GM21717 (cell line): ENCODE measurements at regions not wholly inside any gene's neighbourhood (a gene's known extent, or its start where the extent isn't known, plus 50 kb on each side); places are given as distances from the start of the nearest gene placed in this dataset.
"Not testable (repeated sequence)": the region's sequence is repeated elsewhere in the genome, so short reads cannot be mapped to it uniquely, and the experiment has no call there.

ENCODE experiments used
- ATAC-seq: cut with Tn5 transposase; IDR thresholded peaks from one replicate; pipeline ENCODE4 v1.9.1; 2021; ENCODE audit warnings: mild to moderate bottlenecking, moderate library complexity; ENCODE audit not compliant: unreplicated experiment

DNA sequence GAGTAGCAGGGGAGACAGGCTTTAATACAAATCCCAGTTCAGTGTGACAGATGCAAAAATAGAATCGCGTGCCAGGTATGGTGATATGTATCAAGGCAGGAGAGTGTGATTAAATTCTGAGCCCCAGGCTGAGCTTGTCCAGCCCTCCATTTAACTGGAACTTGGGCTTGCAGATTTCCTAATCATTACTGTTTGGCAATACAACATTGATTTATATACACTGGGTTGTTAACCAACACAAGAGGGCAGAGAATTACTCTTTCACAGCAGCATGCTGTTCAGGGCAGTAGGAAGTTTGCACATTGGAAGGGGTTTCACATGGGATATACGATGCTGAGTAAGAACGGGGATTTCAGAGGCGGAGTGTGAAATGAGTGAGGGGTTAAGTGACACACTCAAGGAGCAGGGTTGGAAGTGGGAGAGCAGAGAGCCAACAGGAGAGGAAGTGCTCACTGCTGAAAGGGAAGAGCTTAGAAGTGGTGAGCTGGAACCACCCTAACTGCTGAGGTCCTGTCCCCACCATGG, 70.8 kb upstream of the ATXN1 start:
- ATAC-seq, result no peak

DNA sequence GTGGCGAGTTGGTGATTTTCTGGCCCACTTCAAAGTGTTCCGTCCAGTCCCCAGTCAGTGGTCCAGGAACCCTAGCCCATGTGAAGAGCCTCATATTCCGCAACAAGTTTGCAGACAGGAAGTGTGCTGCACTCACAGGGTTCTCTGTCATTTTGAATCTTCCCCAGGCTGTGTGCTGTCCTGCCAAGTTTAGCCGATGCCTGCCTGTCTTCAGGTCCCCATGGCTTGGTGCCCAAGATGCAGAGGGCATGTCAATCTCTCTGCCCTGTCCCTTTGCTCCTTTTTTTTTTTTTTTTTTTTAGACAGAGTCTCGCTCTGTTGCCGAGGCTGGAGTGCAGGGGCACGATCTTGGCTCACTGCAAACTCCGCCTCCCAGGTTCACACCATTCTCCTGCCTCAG, 69.9 kb upstream of the ATXN1 start:
- no peak for ATAC-seq

DNA sequence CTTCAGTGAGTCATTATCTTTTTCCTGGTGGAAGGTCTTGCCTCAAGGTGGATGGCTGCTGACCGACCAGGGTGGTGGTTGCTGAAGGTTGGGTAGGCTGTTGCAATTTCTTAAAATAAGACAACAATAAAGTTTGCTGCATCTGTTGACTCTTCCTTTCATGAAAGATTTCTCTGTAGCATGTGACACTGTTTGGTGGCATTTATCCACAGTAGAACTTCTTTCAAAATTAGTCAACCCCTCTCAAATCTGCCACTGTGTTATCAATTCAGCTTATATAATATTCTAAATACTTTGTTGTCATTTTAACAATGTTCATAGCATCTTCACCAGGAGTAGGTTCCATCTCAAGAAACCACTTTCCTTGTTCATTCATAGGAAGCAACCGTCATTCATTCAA, 66.8 kb upstream of the ATXN1 start:
- no peak for ATAC-seq

DNA sequence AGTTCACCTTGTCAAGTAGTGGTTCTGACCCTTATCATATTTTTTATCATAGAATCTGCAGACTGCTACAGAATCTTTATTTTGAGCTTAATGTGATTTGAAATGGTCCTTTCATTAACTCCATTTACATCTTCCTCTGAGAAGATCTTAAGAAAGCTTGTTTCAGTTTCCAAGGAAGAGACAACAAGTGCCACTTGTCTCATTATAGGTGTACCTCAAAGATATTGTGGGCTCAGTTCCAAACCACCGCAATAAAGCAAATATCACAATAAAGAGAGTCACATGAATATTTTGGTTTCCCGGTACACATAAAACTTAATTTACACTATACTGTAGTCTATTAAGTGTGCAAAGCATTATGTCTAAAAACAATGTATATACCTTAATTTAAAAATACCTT, 66.4 kb upstream of the ATXN1 start:
- no peak for ATAC-seq

DNA sequence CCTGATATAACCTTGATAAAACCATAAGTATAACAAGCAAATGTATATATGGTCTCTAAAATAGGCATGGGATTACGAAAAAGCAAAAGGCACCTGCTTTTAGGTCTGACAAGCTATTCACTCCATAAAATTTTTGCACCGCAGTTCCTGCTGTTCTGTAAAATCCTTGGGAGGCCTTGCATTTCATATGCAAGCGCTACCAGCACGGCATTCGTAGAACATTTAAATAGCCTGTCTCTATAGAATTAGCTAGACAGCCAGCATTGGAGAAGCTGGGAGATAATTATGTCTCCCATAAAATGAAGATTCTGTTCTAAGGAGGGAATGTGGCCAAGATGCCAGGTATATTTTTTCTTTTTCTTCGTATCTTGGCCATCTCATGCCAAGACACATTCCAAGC, 64.5 kb upstream of the ATXN1 start:
- no peak for ATAC-seq

DNA sequence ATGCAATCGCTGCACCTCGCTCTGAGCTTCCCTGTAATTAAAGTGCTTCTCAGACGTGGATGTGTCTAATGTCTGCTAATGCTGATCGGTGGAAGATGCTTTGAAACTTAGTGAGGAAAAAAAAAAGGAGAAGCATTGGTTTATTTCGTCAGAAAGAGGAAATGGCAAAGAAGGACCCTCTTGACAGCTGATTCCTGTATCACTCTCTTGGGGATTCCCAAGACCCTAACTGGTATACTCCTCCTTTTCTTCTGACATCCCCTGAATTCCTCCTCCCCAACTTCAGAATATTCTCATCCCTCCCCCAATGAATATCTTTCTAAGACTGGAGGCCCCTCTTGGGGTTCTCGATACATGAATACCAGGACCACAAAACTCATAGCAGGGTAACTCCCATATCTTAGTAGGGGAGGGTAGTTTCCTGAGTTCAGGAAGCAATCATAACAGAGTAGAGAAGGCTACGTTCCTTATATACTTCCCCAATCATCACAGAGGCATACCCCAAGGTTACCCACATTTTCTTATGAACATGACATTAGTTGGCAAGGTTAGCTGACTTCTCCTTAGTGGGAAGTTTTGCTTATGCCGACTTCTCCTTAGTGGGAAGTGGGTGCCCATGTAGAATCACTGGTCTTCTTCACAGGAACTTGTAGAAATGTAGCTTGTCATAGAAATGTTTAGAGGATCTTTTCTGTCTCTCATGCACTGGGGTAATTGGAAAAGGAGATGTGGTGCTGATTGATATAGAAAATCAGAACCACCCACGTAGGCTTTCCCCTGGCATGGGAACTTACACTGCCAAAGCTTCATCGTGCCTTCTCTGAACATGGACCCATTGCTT, 63.8 kb upstream of the ATXN1 start:
- ATAC-seq, result no peak

DNA sequence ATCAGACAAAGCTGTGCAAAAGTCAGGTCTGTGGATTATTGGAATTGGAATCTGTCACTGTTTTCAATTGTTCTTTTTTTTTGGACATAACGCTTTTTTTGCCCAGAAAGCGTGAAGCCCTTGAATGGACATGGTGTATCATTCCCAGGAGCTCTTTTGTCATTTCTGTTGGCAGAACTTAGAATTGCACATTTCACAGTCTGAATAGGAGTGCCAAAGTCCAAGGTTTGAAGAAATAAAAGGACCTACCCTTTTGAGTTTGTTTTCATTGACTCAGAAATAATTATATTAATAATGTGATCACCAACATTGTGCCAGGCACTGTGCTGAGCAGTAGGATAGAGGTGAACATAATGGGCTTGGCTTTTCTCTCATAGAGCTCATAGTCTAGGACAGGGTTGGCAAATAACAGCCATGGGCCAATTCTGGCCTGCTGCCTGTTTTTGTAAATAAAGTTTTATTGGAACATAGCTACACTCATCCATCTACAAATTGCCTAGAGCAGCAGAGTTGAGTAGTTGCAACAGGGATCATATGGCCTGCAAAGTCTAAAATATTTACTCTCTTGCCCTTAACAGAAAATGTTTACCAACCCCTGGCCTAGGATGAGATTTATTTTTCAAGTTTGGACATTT, 62.6 kb upstream of the ATXN1 start:
- no peak for ATAC-seq

DNA sequence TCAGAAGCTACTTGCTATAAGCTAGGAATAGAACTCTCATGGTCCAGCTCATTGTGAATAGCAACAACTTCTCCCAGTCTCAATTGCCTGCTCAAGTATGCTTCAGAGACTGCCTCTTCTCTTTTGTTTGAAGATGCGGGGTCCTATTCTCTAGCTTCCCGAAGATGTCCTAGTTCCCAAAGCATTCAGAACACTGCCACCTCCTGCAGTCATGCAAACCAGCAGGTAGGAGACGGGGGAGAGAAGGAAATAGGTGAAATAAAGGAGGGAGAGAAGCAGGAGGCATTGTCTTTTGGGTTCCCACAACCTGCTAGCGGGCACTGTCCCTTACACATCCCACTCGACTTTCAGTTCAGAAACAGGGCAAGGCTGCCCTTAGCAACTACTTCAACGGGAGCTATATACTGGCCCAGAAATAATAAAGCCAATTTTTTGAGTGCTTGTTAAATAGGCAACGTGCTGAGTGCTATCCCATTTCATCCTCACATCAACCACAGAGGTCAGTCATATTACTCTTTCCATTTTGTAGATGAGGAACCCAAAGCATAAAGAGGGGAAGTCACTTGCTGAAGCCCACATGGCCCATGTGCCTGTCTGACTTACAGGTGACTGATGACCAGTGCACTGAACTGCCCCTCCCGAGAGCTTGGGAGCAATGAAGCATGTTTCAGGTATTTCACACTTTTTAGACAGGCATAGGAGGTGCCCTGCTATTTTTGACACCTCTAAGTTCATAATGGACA, 61.9 kb upstream of the ATXN1 start:
- ATAC-seq, result no peak

DNA sequence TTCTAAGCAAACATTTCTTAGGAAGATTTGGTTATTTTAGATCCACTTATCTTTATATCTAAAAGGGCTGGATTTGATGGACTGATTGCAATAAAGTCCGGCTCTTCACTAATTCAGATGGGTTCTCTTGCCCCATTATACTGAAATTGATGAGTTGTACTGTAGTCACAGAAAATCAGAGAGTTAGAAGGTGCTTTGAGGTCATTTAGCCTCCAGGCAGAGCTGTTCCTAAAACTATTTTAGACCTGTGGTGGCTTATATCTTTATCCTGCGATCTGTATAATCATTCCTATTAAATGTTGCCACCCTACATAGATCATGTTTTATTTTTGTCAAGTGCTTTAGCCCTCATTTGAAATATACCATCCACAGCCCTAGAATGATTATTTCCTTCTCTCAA, 61.3 kb upstream of the ATXN1 start:
- ATAC-seq, result no peak

DNA sequence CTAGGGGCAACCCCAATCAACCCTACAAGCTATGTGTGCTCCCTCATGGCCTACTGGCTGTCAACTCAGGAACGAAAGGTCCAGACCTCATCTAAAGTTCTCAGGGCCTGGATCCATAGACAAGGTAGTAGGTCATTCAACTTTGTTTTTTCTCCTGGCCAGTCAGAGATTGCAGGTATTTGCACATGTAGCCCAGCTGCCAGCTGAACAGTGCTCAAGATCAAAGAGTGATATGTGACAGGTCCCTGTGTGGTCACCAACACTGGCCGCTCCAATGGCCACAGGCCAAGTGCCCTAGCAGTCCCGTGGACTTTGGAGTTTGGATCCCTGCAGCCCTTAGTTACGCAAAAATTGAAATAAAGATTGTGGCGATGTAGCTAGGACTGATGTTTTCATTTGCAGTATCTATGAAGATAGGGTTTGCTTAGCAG, 60.6 kb upstream of the ATXN1 start:
- ATAC-seq, result no peak

DNA sequence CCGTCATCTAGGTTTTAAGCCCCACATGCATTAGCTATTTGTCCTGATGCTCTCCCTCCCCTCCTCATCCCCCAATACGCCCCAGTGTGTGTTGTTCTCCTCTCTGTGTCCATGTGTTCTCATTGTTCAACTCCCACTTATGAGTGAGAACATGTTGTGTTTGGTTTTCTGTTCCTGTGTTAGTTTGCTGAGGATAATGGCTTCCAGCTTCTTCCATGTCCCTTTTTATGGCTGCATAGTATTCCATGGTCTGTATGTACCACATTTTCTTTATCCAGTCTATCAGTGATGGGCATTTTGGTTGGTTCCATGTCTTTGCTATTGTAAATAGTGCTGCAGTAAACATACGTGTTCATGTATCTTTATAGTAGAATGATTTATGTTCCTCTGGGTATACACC, 59.0 kb upstream of the ATXN1 start:
- not testable (repeated sequence) for ATAC-seq

DNA sequence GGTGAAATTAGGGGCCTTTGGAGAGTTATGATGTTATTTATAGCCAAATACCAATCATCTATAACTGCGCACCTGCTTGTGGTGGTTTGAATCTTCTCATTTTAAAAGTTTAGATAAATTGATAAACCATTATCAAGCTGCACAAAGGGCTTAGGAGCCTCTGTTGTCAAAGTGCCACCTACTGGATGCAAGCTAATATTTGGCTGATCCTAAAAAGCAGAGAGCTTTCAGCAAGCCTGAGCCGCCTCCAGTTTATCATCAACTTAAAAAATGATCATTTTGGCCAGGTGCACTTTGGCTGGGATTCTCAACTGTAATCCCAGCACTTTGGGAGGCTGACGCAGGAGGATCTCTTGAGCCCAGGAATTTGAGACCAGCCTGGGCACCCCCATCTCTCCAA, 58.5 kb upstream of the ATXN1 start:
- no peak for ATAC-seq

DNA sequence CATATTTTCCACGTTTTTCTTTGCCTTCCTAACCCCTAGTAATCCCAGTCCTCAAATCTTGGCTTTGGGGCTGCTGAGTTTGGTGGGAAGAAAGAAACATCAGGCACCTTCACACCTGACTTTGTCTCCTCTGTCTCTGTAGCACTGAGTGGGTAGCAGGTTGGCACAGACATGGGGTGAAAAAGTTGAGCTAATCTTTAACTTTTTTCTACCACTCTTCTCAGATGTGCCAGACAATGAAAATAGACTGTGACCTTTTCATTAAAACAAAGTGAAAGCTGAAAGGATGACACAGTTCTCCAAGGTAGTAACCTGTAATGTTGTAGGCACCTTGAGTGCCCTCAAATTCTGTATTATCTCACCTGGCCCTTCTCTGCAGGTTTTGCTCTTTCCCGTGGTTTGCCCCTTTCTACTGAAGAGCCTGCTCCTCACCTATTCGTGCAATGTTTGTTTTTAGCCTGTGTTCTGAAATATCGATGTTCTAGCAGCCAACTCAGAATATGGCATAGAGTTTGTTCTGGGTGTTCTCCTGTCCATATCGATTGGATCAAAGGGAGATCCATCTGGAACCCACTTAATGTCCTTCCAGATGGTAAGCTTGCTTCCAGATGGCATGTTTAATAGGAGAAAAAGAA, 57.8 kb upstream of the ATXN1 start:
- ATAC-seq, result no peak

DNA sequence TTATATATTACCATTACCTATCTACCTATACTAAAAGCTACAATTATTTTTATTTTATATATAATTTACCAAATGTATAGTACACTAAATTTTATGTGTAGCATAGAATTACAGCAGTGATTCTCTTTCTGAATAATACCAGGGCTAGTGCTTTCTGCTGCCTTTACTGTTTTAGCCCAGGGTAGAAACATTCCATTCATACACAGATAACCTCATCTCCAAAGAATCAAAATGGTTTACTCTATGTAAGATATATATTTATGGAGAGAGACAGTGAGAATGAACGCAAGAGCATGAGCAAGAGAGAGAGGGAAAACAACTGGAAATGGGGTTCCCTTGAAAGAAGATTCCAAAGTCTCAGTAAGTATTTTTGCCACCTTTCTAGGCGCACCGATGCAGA, 56.3 kb upstream of the ATXN1 start:
- ATAC-seq, result no peak

DNA sequence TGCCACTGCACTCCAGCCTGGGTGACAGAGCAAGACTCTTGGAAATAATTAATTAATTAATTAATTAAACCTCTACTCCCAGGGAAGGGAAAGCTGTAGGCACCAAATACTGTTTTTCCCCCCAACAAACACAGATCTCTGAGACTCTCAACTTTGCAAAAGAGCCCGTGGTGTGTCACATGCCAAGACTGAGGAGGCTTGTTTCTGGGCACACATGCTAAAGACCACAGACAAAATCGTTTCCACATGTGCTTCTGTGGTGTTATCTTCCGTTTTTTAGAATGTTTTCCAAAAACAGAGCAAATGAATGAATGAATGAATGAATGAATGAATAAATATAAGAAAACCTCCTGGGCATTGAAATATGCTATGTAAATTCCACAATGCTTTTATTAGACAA, 55.6 kb upstream of the ATXN1 start:
- no peak for ATAC-seq

DNA sequence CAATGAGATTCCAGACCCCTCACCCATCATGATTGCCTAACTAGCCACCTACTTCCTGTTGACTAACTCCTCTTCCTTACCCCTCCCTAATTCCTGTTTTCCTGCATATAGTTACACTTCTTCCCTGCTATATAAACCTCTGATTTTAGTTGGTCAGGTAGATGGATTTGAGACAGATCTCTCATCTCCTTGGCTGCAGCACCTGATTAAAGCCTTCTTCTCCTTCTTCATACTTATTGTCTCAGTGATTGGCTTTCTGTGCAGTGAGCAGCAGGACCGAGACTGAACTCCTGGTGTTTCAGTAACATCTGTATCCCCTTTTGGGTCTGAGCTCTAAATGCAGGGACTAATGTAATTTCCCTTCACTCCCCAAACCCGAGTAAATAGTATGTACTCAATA, 51.7 kb upstream of the ATXN1 start:
- no peak for ATAC-seq

DNA sequence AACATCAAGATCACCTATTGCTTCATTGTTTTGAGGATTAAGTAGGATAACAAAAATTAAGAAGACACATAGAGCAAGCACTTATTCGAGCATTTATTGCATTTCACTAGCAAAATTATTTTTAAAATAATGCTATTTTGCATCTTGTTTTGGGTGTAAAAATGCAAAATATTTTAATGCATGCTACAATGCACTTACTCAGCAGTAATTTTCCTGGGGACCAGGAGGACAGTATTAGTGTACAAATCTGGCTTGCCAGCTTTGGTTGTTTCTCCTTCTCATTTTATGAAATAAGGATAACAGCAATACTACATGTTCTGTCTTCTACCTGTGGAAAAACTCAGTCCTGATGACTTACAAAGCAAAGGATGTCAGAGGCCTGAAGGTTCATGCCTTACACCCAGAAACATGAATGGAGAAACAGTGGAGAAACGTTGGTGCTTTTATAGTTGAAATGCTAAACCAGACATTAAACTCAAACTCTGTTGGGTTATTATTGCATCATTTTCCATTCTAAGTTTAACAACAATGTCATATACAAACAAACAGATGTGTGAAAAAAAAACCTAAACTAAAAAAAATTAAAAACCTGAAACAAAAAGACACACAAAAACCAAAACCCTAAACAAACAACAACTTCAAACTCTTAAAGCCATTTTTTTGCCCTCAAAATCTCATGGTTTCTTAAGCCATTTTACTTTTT, 50.2 kb upstream of the ATXN1 start:
- no peak for ATAC-seq
